Heart left ventricle (tissue), 16 donors: ENCODE measurements at regions not wholly inside any gene's neighbourhood (a gene's known extent, or its start where the extent isn't known, plus 50 kb on each side); places are given as distances from the start of the nearest gene placed in this dataset.
"Not testable (repeated sequence)": the region's sequence is repeated elsewhere in the genome, so short reads cannot be mapped to it uniquely, and the experiment has no call there.

ENCODE experiments used
- ATAC-seq, 4 donors: fragments of 200-7000 bp; cut with Tn5 transposase; one replicate each; pipeline ENCODE4 v1.9.1; 2020 to 2022; ENCODE audit warnings: moderate library complexity in 4 of 4, mild to moderate bottlenecking in 3 of 4, moderate number of reproducible peaks in 1 of 4
- DNase-seq, 5 donors: peaks; one replicate each; pipeline ENCODE4 v3.0.0-alpha.2; 2020
- H3K27ac ChIP-seq, 12 donors: fragments of 200-600 bp; sonication (generic) in 4 of 12; one replicate each; pipeline versions ENCODE4 v1.5.0 to v1.8.0; 2016 to 2022; ENCODE audit warnings: mild to moderate bottlenecking in 2 of 12
- H3K27me3 ChIP-seq, 9 donors: fragments of 200-600 bp; sonication (generic) in 2 of 9; one replicate each; pipeline versions ENCODE4 v1.5.1 to v1.8.0; 2016 to 2022; ENCODE audit warnings: mild to moderate bottlenecking in 3 of 9
- H3K36me3 ChIP-seq, 9 donors: fragments of 200-600 bp; sonication (generic) in 2 of 9; one replicate each; pipeline versions ENCODE4 v1.5.0 to v1.8.0; 2018 to 2022; ENCODE audit warnings: mild to moderate bottlenecking in 2 of 9
- H3K4me1 ChIP-seq, 12 donors: fragments of 200-600 bp; sonication (generic) in 4 of 12; one replicate each; pipeline versions ENCODE4 v1.5.0 to v1.8.0; 2016 to 2022; ENCODE audit warnings: mild to moderate bottlenecking in 3 of 12
- H3K4me3 ChIP-seq, 12 donors: fragments of 200-600 bp; sonication (generic) in 4 of 12; one replicate each; pipeline versions ENCODE4 v1.5.0 to v1.8.0; 2017 to 2022; ENCODE audit warnings: mild to moderate bottlenecking in 9 of 12, moderate library complexity in 4 of 12
- H3K9me3 ChIP-seq, 12 donors: fragments of 200-600 bp; sonication (generic) in 4 of 12; one replicate each; pipeline versions ENCODE4 v1.5.0 to v1.8.0; 2016 to 2022; ENCODE audit warnings: mild to moderate bottlenecking in 1 of 12
- POLR2A ChIP-seq, 2 donors: fragments of 450-650 bp; IDR thresholded peaks; one replicate each; pipeline ENCODE4 v1.6.1; 2017; ENCODE audit warnings: antibody characterized with exemption in 2 of 2, mild to moderate bottlenecking in 2 of 2, moderate library complexity in 2 of 2
- WGBS, 4 donors: extraction: QIAGEN DNeasy Blood & Tissue Kit in 2 of 4; methylation state at CpG; one replicate each; pipeline versions ENCODE4 v1.1.5 to v1.1.7; 2013 to 2018; 5-methylcytosine and 5-hydroxymethylcytosine counted together
- intact Hi-C, 10 donors: fragments of 100-400 bp; cut with DNase I; formaldehyde crosslinking; loops; one replicate each; pipeline versions ENCODE4 v1.11.1 to v1.14.2; 2022
- TF ChIP-seq, protein P1 (sequence below), 12 donors: fragments of 200-600 bp; sonication (generic) in 4 of 12; IDR thresholded peaks; one replicate each; pipeline versions ENCODE4 v1.5.0 to v1.8.0; 2018 to 2022; ENCODE audit warnings: antibody characterized with exemption in 12 of 12, mild to moderate bottlenecking in 5 of 12
- donor health status: ischemic (EF 13 %, LVEDD 7.1; RV severe dilation, severe dysfunction).
- donor health status: healthy with polysubstance abuse.
- donor health status: DM: no; HTN: yes; CAD: no.
- donor health status: DM: no; HTN: no; CAD: no.
- donor health status: ischemic (EF 25% LVEDD 6.9; RV normal size, moderate dysfunction).
- donor health status: ischemic (EF 25% LVEDD 5.7; RV mildly dilated, moderate dysfunction).
- donor health status: healthy.
- donor health status: DM: yes; HTN: yes; CAD: no.
- donor health status: ischemic (EF 35%, LVEDD 5.7; RV mildly dilated, moderate dysfunction).
- donor health status: nonischemic (EF 11% LVEDD 7.7; RV severe dilation, severe dysfunction).
- donor health status: DM: yes; HTN: yes; CAD: no.
- donor health status: PGD.
- donor health status: ischemic (EF 29% LVEDD 5.4; RV normal size, mild dysfunction).
- donor health status: nonischemic (EF 23%, LVEDD 6.1; RV moderate dilation, normal function).

DNA sequence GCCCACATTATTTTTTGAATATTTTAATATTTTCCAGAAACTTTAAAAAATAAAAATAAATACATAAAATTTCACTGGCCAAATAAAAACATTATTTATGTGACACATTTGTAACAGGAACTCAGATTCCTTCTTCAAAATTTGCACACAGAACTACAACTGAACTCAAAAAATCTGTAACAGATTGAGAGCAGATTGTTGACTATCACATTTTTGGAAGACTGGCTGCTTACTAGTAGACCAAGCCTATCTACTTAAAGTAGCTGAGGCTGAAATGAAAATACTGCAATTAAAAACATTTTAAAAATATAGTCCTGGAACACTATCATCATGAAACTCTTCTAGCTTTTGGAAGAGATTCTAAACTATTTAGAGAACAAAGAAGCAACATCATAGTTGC lies 203.9 kb downstream of the SH3BGRL start:
- intact Hi-C loops = no loop called here
- no peaks in the 10 kb centered on the region for H3K36me3 ChIP-seq
- H3K4me1 ChIP-seq = no peaks in the 10 kb centered on the region
- H3K9me3 ChIP-seq = peaks cover 0 to 15% (median 0%) of the 10 kb centered on the region in 12 donors
- H3K27me3 ChIP-seq = no peaks in the 10 kb centered on the region
- H3K27ac ChIP-seq = no peak overlapping the region
- H3K4me3 ChIP-seq = no peak overlapping the region
- TF ChIP-seq, protein P1, sequence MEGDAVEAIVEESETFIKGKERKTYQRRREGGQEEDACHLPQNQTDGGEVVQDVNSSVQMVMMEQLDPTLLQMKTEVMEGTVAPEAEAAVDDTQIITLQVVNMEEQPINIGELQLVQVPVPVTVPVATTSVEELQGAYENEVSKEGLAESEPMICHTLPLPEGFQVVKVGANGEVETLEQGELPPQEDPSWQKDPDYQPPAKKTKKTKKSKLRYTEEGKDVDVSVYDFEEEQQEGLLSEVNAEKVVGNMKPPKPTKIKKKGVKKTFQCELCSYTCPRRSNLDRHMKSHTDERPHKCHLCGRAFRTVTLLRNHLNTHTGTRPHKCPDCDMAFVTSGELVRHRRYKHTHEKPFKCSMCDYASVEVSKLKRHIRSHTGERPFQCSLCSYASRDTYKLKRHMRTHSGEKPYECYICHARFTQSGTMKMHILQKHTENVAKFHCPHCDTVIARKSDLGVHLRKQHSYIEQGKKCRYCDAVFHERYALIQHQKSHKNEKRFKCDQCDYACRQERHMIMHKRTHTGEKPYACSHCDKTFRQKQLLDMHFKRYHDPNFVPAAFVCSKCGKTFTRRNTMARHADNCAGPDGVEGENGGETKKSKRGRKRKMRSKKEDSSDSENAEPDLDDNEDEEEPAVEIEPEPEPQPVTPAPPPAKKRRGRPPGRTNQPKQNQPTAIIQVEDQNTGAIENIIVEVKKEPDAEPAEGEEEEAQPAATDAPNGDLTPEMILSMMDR (IDR thresholded peaks at IDR 0.05) = no peak
- TF ChIP-seq POLR2A (IDR thresholded peaks at IDR 0.05) = no peak
- DNase-seq = no peak
- no peak for ATAC-seq

DNA sequence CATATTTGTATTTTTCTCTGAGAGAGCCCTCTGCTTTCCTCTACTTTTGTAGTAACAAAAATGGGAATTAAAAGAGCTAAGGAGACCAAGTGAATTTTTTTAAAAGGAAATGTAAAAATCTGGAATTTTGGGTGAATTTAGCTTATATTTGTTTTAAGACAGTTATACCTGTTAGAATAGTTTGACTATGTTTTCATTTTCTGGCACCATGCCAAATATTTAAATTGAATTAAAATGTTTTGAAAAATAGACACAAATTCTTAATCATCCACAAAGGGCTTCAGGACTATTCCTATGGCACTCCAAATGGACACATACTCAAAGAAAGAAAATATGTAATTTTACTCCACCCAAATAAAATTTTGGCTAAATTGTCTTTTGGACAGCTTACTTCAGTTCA lies 209.6 kb downstream of the SH3BGRL start:
- ATAC-seq (no peak), DNase-seq (no peak)
- Histone ChIP-seq H3K27me3 (peaks cover 0 to 1% (median 0%) of the 10 kb centered on the region in 9 donors), H3K36me3 (no peaks in the 10 kb centered on the region), H3K9me3 (no peaks in the 10 kb centered on the region), H3K4me1 (no peaks in the 10 kb centered on the region), H3K4me3 (no peak overlapping the region), H3K27ac (no peak overlapping the region)
- intact Hi-C loops = no loop called here
- no peak for TF ChIP-seq POLR2A (IDR thresholded peaks at IDR 0.05)
- TF ChIP-seq, protein P1 (IDR thresholded peaks at IDR 0.05) = no peak

DNA sequence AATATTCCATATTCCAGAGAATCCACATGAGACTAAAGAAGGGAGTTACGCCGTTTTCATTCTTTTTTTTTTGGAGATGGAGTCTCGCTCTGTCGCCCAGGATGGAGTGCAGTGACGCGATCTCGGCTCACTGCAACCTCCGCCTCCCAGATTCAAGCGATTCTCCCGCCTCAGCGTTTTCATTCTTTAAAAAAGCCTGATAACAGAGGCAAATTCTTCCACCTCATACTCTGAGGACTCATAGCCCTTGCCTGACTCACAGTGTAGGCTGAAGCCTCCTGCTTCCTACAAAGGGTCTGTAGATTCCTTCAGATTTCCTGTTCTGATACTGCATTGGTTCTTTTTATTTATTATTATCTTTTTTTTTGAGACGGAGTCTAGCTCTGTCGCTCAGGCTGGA lies 210.5 kb downstream of the SH3BGRL start:
- peaks cover 0 to 5% (median 0%) of the 10 kb centered on the region in 9 donors for H3K27me3 ChIP-seq
- DNase-seq = no peak
- H3K27ac ChIP-seq = no peak overlapping the region
- intact Hi-C loops = no loop called here
- TF ChIP-seq, protein P1 (IDR thresholded peaks at IDR 0.05) = no peak
- H3K9me3 ChIP-seq = no peaks in the 10 kb centered on the region
- WGBS, 4 donors = 80 to 90% (median 86%) methylated on average over 13 of the region's 13 CpGs
- H3K36me3 ChIP-seq = no peaks in the 10 kb centered on the region
- ATAC-seq = no peak
- no peak overlapping the region for H3K4me3 ChIP-seq
- H3K4me1 ChIP-seq = no peaks in the 10 kb centered on the region

DNA sequence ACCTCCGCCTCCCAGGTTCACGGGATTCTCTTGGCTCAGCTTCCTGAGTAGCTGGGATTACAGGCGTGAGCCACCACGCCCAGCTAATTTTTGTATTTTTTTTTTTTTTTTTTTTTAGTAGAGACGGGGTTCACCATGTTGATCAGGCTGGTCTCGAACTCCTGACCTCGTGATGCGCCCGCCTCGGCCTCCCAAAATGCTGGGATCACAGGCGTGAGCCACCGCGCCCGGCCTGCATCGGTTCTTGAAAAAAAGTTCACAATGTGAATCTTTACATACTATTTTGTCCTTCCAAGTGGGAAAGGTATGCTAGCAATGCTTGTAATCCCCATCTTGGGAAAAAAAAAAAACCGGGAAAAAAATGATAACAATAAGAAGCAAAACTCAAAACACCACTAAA lies 211.0 kb downstream of the SH3BGRL start:
- H3K27me3 ChIP-seq, H3K27ac ChIP-seq, H3K9me3 ChIP-seq, ATAC-seq, intact Hi-C loops, DNase-seq, H3K4me3 ChIP-seq, H3K36me3 ChIP-seq, H3K4me1 ChIP-seq: not testable (repeated sequence)
- 85 to 93% (median 88%) methylated on average over 12 to 16 of the region's 16 CpGs for WGBS, 4 donors

DNA sequence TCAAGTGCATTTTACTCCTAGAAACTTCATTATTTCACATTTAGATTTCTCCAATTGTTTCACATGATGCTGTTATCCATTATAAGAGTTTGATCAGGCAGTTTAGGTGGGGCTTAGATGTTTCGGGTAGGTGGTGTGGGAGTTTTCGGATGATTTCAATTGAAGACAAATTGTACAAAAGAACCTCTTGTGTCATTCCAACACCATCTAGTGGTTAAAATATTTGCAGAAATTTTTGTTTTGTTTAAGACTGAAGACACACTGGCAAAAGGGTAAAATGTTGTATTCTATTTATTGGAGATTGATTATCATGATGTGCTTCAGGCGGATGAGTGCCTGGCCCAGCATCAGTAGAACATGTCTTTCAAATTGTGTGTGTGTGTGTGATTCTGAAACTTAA lies 212.7 kb downstream of the SH3BGRL start:
- H3K9me3 ChIP-seq = no peaks in the 10 kb centered on the region
- ATAC-seq = no peak
- H3K4me3 ChIP-seq = no peak overlapping the region

More for the DNA sequence above, 212.7 kb downstream of the SH3BGRL start:
- peaks cover 0 to 5% (median 0%) of the 10 kb centered on the region in 9 donors for H3K27me3 ChIP-seq
- 51 to 76% (median 67%) methylated on average over 3 of the region's 3 CpGs for WGBS, 4 donors
- no peak for DNase-seq
- H3K4me1 ChIP-seq = no peaks in the 10 kb centered on the region
- intact Hi-C loops = no loop called here
- no peak for TF ChIP-seq POLR2A (IDR thresholded peaks at IDR 0.05)
- TF ChIP-seq, protein P1 (IDR thresholded peaks at IDR 0.05) = peak in 4 of 12 donors; percentile 19 to 23 (median 22)
- H3K36me3 ChIP-seq = no peaks in the 10 kb centered on the region
- H3K27ac ChIP-seq = no peak overlapping the region
